ENCODE measurements at regions not wholly inside any gene's neighbourhood (a gene's known extent, or its start where the extent isn't known, plus 50 kb on each side); places are given as distances from the start of the nearest gene placed in this dataset.

GRCh38 chr4:79514621-79515329, 106.7 kb upstream of the GK2 start:
- peaks cover 17 to 22% (median 20%) of the 10 kb centered on the region in 4 donors for H3K4me1 ChIP-seq
- TF ChIP-seq CTCF (IDR thresholded peaks at IDR 0.05), result no peak
- TF ChIP-seq POLR2AphosphoS5 (IDR thresholded peaks at IDR 0.05), result no peak
- no peak for TF ChIP-seq EP300 (IDR thresholded peaks at IDR 0.05)
- TF ChIP-seq POLR2A (IDR thresholded peaks at IDR 0.05; ENCODE audit: low read depth), result no peak
- H3K27ac ChIP-seq (replicated peaks in 1 of 4), result peak overlapping the region in 2 of 4 donors; percentile 18 to 44
- H3K4me3 ChIP-seq, result no peak overlapping the region
- no peaks in the 10 kb centered on the region for H3K36me3 ChIP-seq
- no peak for DNase-seq (ENCODE audit: extremely low spot score)
- intact Hi-C loops (cut with DNase I), result no loop called here
- no peaks in the 10 kb centered on the region for H3K9me3 ChIP-seq
- no peaks in the 10 kb centered on the region for H3K27me3 ChIP-seq
- 51% methylated on average over 6 of the region's 6 CpGs for WGBS

GRCh38 chr4:79513576-79513975, 105.5 kb upstream of the GK2 start:
- H3K27me3 ChIP-seq, result no peaks in the 10 kb centered on the region
- no peaks in the 10 kb centered on the region for H3K36me3 ChIP-seq
- no peak for DNase-seq (ENCODE audit: extremely low spot score)
- WGBS, result 75% methylated on average over 2 of the region's 2 CpGs
- no peak overlapping the region for H3K4me3 ChIP-seq
- intact Hi-C loops (cut with DNase I), result no loop called here
- peaks cover 17 to 22% (median 20%) of the 10 kb centered on the region in 4 donors for H3K4me1 ChIP-seq
- no peak for TF ChIP-seq CTCF (IDR thresholded peaks at IDR 0.05)
- TF ChIP-seq POLR2A (IDR thresholded peaks at IDR 0.05; ENCODE audit: low read depth), result no peak
- no peak for TF ChIP-seq EP300 (IDR thresholded peaks at IDR 0.05)
- no peaks in the 10 kb centered on the region for H3K9me3 ChIP-seq
- H3K27ac ChIP-seq (replicated peaks in 1 of 4), result no peak overlapping the region

GRCh38 chr4:79512363-79512762, 104.3 kb upstream of the GK2 start:
- H3K27ac ChIP-seq (replicated peaks in 1 of 4), result no peak overlapping the region
- no peaks in the 10 kb centered on the region for H3K27me3 ChIP-seq

GRCh38 chr4:79502081-79502480, 94.1 kb upstream of the GK2 start:
- no peak for DNase-seq (ENCODE audit: extremely low spot score)
- no peak for TF ChIP-seq POLR2A (IDR thresholded peaks at IDR 0.05; ENCODE audit: low read depth)
- no peak for TF ChIP-seq EP300 (IDR thresholded peaks at IDR 0.05)
- TF ChIP-seq CTCF (IDR thresholded peaks at IDR 0.05), result no peak
- Histone ChIP-seq H3K4me3 (no peak overlapping the region), H3K27me3 (no peaks in the 10 kb centered on the region), H3K27ac (replicated peaks in 1 of 4) (no peak overlapping the region), H3K9me3 (no peaks in the 10 kb centered on the region), H3K4me1 (no peaks in the 10 kb centered on the region), H3K36me3 (no peaks in the 10 kb centered on the region)
- intact Hi-C loops (cut with DNase I), result no loop called here

More at GRCh38 chr4:79512363-79512762, 104.3 kb upstream of the GK2 start:
- Histone ChIP-seq H3K4me3 (no peak overlapping the region), H3K36me3 (no peaks in the 10 kb centered on the region), H3K4me1 (peaks cover 17 to 22% (median 20%) of the 10 kb centered on the region in 4 donors), H3K9me3 (no peaks in the 10 kb centered on the region)
- TF ChIP-seq EP300 (IDR thresholded peaks at IDR 0.05), result no peak
- no peak for TF ChIP-seq POLR2AphosphoS5 (IDR thresholded peaks at IDR 0.05)
- TF ChIP-seq CTCF (IDR thresholded peaks at IDR 0.05), result no peak
- no peak for TF ChIP-seq POLR2A (IDR thresholded peaks at IDR 0.05; ENCODE audit: low read depth)
- intact Hi-C loops (cut with DNase I), result no loop called here
- no peak for DNase-seq (ENCODE audit: extremely low spot score)

GRCh38 chr4:79498282-79498681, 90.3 kb upstream of the GK2 start:
- Histone ChIP-seq H3K4me1 (no peaks in the 10 kb centered on the region), H3K27me3 (no peaks in the 10 kb centered on the region), H3K9me3 (no peaks in the 10 kb centered on the region), H3K27ac (replicated peaks in 1 of 4) (no peak overlapping the region), H3K4me3 (no peak overlapping the region), H3K36me3 (no peaks in the 10 kb centered on the region)
- 53% methylated on average over 1 of the region's 1 CpG for WGBS
- DNase-seq (ENCODE audit: extremely low spot score), result no peak
- TF ChIP-seq POLR2AphosphoS5 (IDR thresholded peaks at IDR 0.05) (no peak), EP300 (IDR thresholded peaks at IDR 0.05) (no peak), POLR2A (IDR thresholded peaks at IDR 0.05; ENCODE audit: low read depth) (no peak), CTCF (IDR thresholded peaks at IDR 0.05) (no peak)
- intact Hi-C loops (cut with DNase I), result no loop called here

Data from esophagus muscularis mucosa (tissue), 4 donors.